OCI-LY3 (cell line): ENCODE measurements at regions not wholly inside any gene's neighbourhood (a gene's known extent, or its start where the extent isn't known, plus 50 kb on each side); places are given as distances from the start of the nearest gene placed in this dataset.
"Not testable (repeated sequence)": the region's sequence is repeated elsewhere in the genome, so short reads cannot be mapped to it uniquely, and the experiment has no call there.

Experiments
- H2AFZ ChIP-seq: fragments of 200-600, 300-600 bp; shearing (Covaris generic); 2 replicates; pipeline ENCODE4 v1.6.0; 2014; ENCODE audit warnings: antibody characterized with exemption, low read depth, low read length
- H3K27ac ChIP-seq: fragments of 200-600, 300-600 bp; sonication (generic); 2 replicates; pipeline ENCODE4 v1.5.1; 2014; ENCODE audit warnings: mild to moderate bottlenecking, low read length, moderate library complexity, mixed read lengths
- H3K27me3 ChIP-seq: fragments of 200-600, 300-600 bp; sonication (generic); 2 replicates; pipeline ENCODE4 v1.6.1; 2014; ENCODE audit warnings: low read depth, low read length, mixed read lengths
- H3K36me3 ChIP-seq: fragments of 200-600, 300-600 bp; sonication (generic); replicated peaks from 2 replicates; pipeline ENCODE3; 2014; ENCODE audit warnings: low read depth, low read length, mixed read lengths
- H3K4me1 ChIP-seq: fragments of 300-600, 200-600 bp; sonication (generic); 2 replicates; pipeline ENCODE4 v1.6.1; 2014; ENCODE audit warnings: low read length, mixed read lengths
- H3K4me2 ChIP-seq: fragments of 200-600, 300-600 bp; sonication (generic); 2 replicates; pipeline ENCODE4 v1.6.1; 2014; ENCODE audit warnings: low read length, mixed read lengths
- H3K4me3 ChIP-seq: fragments of 300-600, 200-600 bp; sonication (generic); 2 replicates; pipeline ENCODE4 v1.5.1; 2014; ENCODE audit warnings: antibody characterized with exemption, mild to moderate bottlenecking, low read length, moderate library complexity
- H3K79me2 ChIP-seq: fragments of 300-600, 200-600 bp; shearing (Covaris generic); 2 replicates; pipeline ENCODE4 v1.6.1; 2014; ENCODE audit warnings: mild to moderate bottlenecking, low read length, mixed read lengths
- H3K9ac ChIP-seq: fragments of 300-600, 200-600 bp; shearing (Covaris generic); 2 replicates; pipeline ENCODE4 v1.6.0; 2014; ENCODE audit warnings: mild to moderate bottlenecking, low read length, moderate library complexity
- H3K9me3 ChIP-seq: fragments of 200-600, 300-600 bp; shearing (Covaris generic); 2 replicates; pipeline ENCODE4 v1.6.1; 2014; ENCODE audit warnings: low read length, mixed read lengths; ENCODE audit not compliant: insufficient read depth
- H4K20me1 ChIP-seq: fragments of 200-600, 300-600 bp; sonication (generic); 2 replicates; pipeline ENCODE4 v1.6.1; 2016; ENCODE audit warnings: low read length, mixed read lengths; ENCODE audit not compliant: insufficient read depth
- CTCF ChIP-seq: fragments of 200-600, 300-600 bp; sonication (generic); IDR thresholded peaks from 2 replicates; pipeline ENCODE4 v1.5.1; 2014; ENCODE audit warnings: antibody characterized with exemption, low read length, low read depth
- EZH2phosphoT487 ChIP-seq: fragments of 200-600 bp; shearing (Covaris generic); IDR thresholded peaks from 2 replicates; pipeline ENCODE4 v1.6.1; 2018; ENCODE audit warnings: antibody characterized with exemption, mixed run types, low read depth

- H2AFZ ChIP-seq = no peak overlapping the region
- no peaks in the 10 kb centered on the region for H3K4me1 ChIP-seq
- H3K27me3 ChIP-seq = no peaks in the 10 kb centered on the region
- no peaks in the 10 kb centered on the region for H3K9me3 ChIP-seq
- H3K79me2 ChIP-seq = no peaks in the 10 kb centered on the region
- no peak overlapping the region for H3K27ac ChIP-seq
- no peak overlapping the region for H3K9ac ChIP-seq
- no peaks in the 10 kb centered on the region for H3K36me3 ChIP-seq
- H4K20me1 ChIP-seq = no peaks in the 10 kb centered on the region
- no peak overlapping the region for H3K4me2 ChIP-seq
- H3K4me3 ChIP-seq = no peak overlapping the region
- TF ChIP-seq CTCF (no peak), EZH2phosphoT487 (no peak)
These were observed 134.0 kb upstream of the ADCY2 start for GRCh38 chr5:7261900-7262299.

- not testable (repeated sequence) for H3K9ac ChIP-seq, H2AFZ ChIP-seq, H3K36me3 ChIP-seq, H3K27me3 ChIP-seq, H3K9me3 ChIP-seq, H3K4me1 ChIP-seq, H3K4me2 ChIP-seq, H3K79me2 ChIP-seq, H3K4me3 ChIP-seq, H3K27ac ChIP-seq, H4K20me1 ChIP-seq
These were observed 132.4 kb upstream of the ADCY2 start for GRCh38 chr5:7263398-7264015.

- not testable (repeated sequence) for H4K20me1 ChIP-seq, H3K27ac ChIP-seq, H3K9ac ChIP-seq, H3K36me3 ChIP-seq, H3K27me3 ChIP-seq, H3K79me2 ChIP-seq, H3K4me1 ChIP-seq, H3K4me2 ChIP-seq, H3K4me3 ChIP-seq, H2AFZ ChIP-seq, H3K9me3 ChIP-seq
These were observed 130.2 kb upstream of the ADCY2 start for GRCh38 chr5:7265776-7266175.

- H3K9me3 ChIP-seq, H3K27ac ChIP-seq, H3K9ac ChIP-seq, H2AFZ ChIP-seq, H3K36me3 ChIP-seq, H3K4me3 ChIP-seq, H4K20me1 ChIP-seq, H3K27me3 ChIP-seq, H3K4me2 ChIP-seq, H3K79me2 ChIP-seq, H3K4me1 ChIP-seq: not testable (repeated sequence)
These were observed 127.2 kb upstream of the ADCY2 start for GRCh38 chr5:7268722-7269121.

GRCh38 chr5:7269591-7270274 lies 126.2 kb upstream of the ADCY2 start:
- Histone ChIP-seq H2AFZ (no peak overlapping the region), H3K27ac (no peak overlapping the region), H3K4me1 (no peaks in the 10 kb centered on the region), H3K9me3 (no peaks in the 10 kb centered on the region), H3K9ac (no peak overlapping the region), H3K27me3 (no peaks in the 10 kb centered on the region), H3K36me3 (no peaks in the 10 kb centered on the region), H3K4me3 (no peak overlapping the region), H3K79me2 (no peaks in the 10 kb centered on the region), H3K4me2 (no peak overlapping the region), H4K20me1 (no peaks in the 10 kb centered on the region)
- TF ChIP-seq EZH2phosphoT487 (no peak), CTCF (no peak)
